Smooth muscle cell (in vitro differentiated cells): ENCODE measurements at regions not wholly inside any gene's neighbourhood (a gene's known extent, or its start where the extent isn't known, plus 50 kb on each side); places are given as distances from the start of the nearest gene placed in this dataset.

Source experiments
- DNase-seq: peaks from one replicate; lab custom pipeline; 2025; ENCODE audit not compliant: unreplicated experiment; lab: John Stamatoyannopoulos, UW
- H2AFZ ChIP-seq: fragments of 200-600 bp; sonication (generic); 2 replicates; pipeline ENCODE4 v1.6.0; 2016; ENCODE audit warnings: antibody characterized with exemption, low read depth, mild to moderate bottlenecking
- H3F3A ChIP-seq: fragments of 200-600 bp; sonication (generic); 2 replicates; pipeline ENCODE4 v1.6.0; 2017; ENCODE audit warnings: antibody characterized with exemption, low read depth
- H3K27ac ChIP-seq: fragments of 200-600 bp; sonication (generic); 2 replicates; pipeline ENCODE4 v1.5.1; 2016; ENCODE audit warnings: low read depth, mild to moderate bottlenecking
- H3K27me3 ChIP-seq: fragments of 200-600 bp; sonication (generic); 2 replicates; pipeline ENCODE4 v1.6.1; 2016; ENCODE audit warnings: low read depth, mild to moderate bottlenecking
- H3K36me3 ChIP-seq: fragments of 200-600 bp; sonication (generic); 2 replicates; pipeline ENCODE4 v1.5.1; 2016; ENCODE audit warnings: low read depth
- H3K4me1 ChIP-seq: fragments of 200-600 bp; sonication (generic); 2 replicates; pipeline ENCODE4 v1.5.1; 2016; ENCODE audit warnings: low read depth
- H3K4me2 ChIP-seq: fragments of 200-600 bp; sonication (generic); 2 replicates; pipeline ENCODE4 v1.6.0; 2016; ENCODE audit warnings: mild to moderate bottlenecking
- H3K4me3 ChIP-seq: fragments of 200-600 bp; sonication (generic); 2 replicates; pipeline ENCODE4 v1.5.1; 2016; ENCODE audit warnings: mild to moderate bottlenecking
- H3K79me2 ChIP-seq: fragments of 200-600 bp; sonication (generic); 2 replicates; pipeline ENCODE4 v1.6.0; 2016; ENCODE audit warnings: low read depth, mild to moderate bottlenecking
- H3K9ac ChIP-seq: fragments of 200-600 bp; sonication (generic); 2 replicates; pipeline ENCODE4 v1.6.0; 2016; ENCODE audit warnings: low read depth
- H3K9me3 ChIP-seq: fragments of 200-600 bp; sonication (generic); replicated peaks from 2 replicates; pipeline ENCODE4 v1.5.1; 2016; ENCODE audit warnings: low read depth
- H4K20me1 ChIP-seq: fragments of 200-600 bp; sonication (generic); 2 replicates; pipeline ENCODE4 v1.6.0; 2016; ENCODE audit warnings: low read depth
- CTCF ChIP-seq: fragments of 200-600 bp; sonication (generic); IDR thresholded peaks from 2 replicates; pipeline ENCODE4 v1.5.1; 2017; ENCODE audit warnings: borderline replicate concordance, mild to moderate bottlenecking, antibody characterized with exemption; ENCODE audit not compliant: insufficient read depth, poor library complexity, severe bottlenecking
- WGBS: methylation state at CpG from one replicate; pipeline ENCODE4 v1.1.7; 2016; ENCODE audit warnings: low lambda C conversion rate; 5-methylcytosine and 5-hydroxymethylcytosine counted together

GRCh38 chr18:35818353-35818667, 154.2 kb upstream of the RMP24 start:
- Histone ChIP-seq H2AFZ (no peak overlapping the region), H3K79me2 (no peaks in the 10 kb centered on the region), H3K36me3 (no peaks in the 10 kb centered on the region), H3K27me3 (no peaks in the 10 kb centered on the region), H3K27ac (no peak overlapping the region), H3K4me2 (no peak overlapping the region), H3F3A (no peaks in the 10 kb centered on the region), H3K9me3 (no peaks in the 10 kb centered on the region), H3K9ac (no peak overlapping the region), H4K20me1 (no peaks in the 10 kb centered on the region), H3K4me3 (no peak overlapping the region), H3K4me1 (no peaks in the 10 kb centered on the region)
- no peak for DNase-seq
- no peak for TF ChIP-seq CTCF
- WGBS: 97% methylated on average over 12 of the region's 12 CpGs

- DNase-seq: no peak
Measured at GRCh38 chr18:35822413-35822812, 150.1 kb upstream of the RMP24 start.

DNA sequence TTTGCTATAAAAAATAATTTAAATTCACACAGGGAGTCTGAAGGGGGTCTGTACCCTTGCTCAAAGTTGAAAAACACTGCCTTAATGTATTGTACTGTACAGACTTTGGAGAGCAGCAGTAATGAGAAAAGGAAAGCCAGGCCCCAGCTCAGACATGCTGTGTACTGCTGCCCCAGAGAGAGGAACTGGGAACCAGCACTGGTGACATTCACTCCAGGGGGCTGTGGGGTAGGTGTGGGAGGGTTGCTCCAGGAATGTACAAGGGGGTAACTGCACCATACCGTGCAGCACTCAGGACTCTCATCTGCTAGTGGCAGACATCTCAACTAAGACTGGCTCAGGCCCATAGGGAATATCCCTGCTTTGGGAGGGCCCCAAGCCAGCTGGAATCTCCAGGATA, 146.0 kb upstream of the RMP24 start:
- H4K20me1 ChIP-seq: no peaks in the 10 kb centered on the region
- no peaks in the 10 kb centered on the region for H3K4me1 ChIP-seq
- 82% methylated on average over 1 of the region's 1 CpG for WGBS
- H2AFZ ChIP-seq: no peak overlapping the region
- no peak overlapping the region for H3K9ac ChIP-seq
- DNase-seq: no peak
- H3K9me3 ChIP-seq: no peaks in the 10 kb centered on the region
- H3K4me3 ChIP-seq: no peak overlapping the region
- H3K27me3 ChIP-seq: no peaks in the 10 kb centered on the region
- H3K4me2 ChIP-seq: no peak overlapping the region
- no peak overlapping the region for H3K27ac ChIP-seq
- no peaks in the 10 kb centered on the region for H3F3A ChIP-seq
- H3K79me2 ChIP-seq: no peaks in the 10 kb centered on the region
- H3K36me3 ChIP-seq: no peaks in the 10 kb centered on the region
- TF ChIP-seq CTCF: no peak

More at GRCh38 chr18:35822413-35822812, 150.1 kb upstream of the RMP24 start:
- no peaks in the 10 kb centered on the region for H4K20me1 ChIP-seq
- no peak overlapping the region for H3K27ac ChIP-seq
- no peaks in the 10 kb centered on the region for H3K27me3 ChIP-seq
- H3K4me1 ChIP-seq: no peaks in the 10 kb centered on the region
- TF ChIP-seq CTCF: no peak
- H3K9ac ChIP-seq: no peak overlapping the region
- H3K4me3 ChIP-seq: no peak overlapping the region
- H3K79me2 ChIP-seq: no peaks in the 10 kb centered on the region
- no peaks in the 10 kb centered on the region for H3F3A ChIP-seq
- H2AFZ ChIP-seq: no peak overlapping the region
- H3K9me3 ChIP-seq: no peaks in the 10 kb centered on the region
- no peaks in the 10 kb centered on the region for H3K36me3 ChIP-seq
- WGBS: 90% methylated on average over 6 of the region's 6 CpGs
- H3K4me2 ChIP-seq: no peak overlapping the region

DNA sequence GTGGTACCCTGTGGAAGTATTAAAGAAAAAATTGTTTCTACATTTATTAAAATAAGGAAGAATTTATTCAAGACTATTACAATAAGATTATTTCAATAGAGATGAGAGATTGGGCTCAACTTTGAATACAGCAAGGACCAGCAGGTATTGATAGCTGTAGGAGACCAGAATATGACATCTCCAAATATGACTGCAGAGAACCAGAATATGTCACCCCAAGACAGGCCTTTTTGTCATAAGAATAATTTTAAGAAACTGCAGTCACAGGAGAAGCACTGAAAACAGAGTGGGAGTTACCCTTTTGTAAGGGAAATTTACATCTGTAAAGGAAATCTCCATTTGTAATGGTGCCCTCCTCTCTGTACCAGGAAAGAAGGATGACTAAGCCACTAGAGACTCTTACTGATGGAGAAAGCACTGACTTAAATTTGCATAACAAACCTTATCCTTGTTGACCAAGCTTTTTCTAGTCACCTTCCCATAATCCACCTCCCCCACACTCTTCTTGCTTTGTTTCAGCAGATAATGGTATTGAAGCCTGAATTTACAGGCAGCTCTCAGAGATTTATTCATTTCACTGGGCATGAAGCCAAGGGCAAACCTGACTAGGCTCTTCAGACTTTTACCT, 145.1 kb upstream of the RMP24 start:
- no peak overlapping the region for H3K27ac ChIP-seq
- no peaks in the 10 kb centered on the region for H3K36me3 ChIP-seq
- H3K27me3 ChIP-seq: no peaks in the 10 kb centered on the region
- H4K20me1 ChIP-seq: no peaks in the 10 kb centered on the region
- no peaks in the 10 kb centered on the region for H3K4me1 ChIP-seq
- no peaks in the 10 kb centered on the region for H3K79me2 ChIP-seq
- H3K9me3 ChIP-seq: no peaks in the 10 kb centered on the region
- no peak for DNase-seq
- no peak overlapping the region for H3K9ac ChIP-seq
- TF ChIP-seq CTCF: no peak
- H3K4me2 ChIP-seq: no peak overlapping the region
- no peaks in the 10 kb centered on the region for H3F3A ChIP-seq
- no peak overlapping the region for H2AFZ ChIP-seq
- H3K4me3 ChIP-seq: no peak overlapping the region
